Right lobe of liver (tissue), 6 donors: ENCODE measurements at regions not wholly inside any gene's neighbourhood (a gene's known extent, or its start where the extent isn't known, plus 50 kb on each side); places are given as distances from the start of the nearest gene placed in this dataset.

ENCODE experiments used
- ATAC-seq, 4 donors: fragments of 200-7000 bp; cut with Tn5 transposase; one replicate each; pipeline ENCODE4 v1.9.1; 2020; ENCODE audit warnings: mild to moderate bottlenecking in 4 of 4, moderate library complexity in 4 of 4
- DNase-seq, 3 donors: peaks; one replicate each; pipeline ENCODE4 v3.0.0-alpha.2; 2020
- H3K27ac ChIP-seq, 3 donors: fragments of 200-600 bp; one replicate each; pipeline ENCODE4 v1.8.0; 2022
- H3K27me3 ChIP-seq, 2 donors: fragments of 200-600 bp; one replicate each; pipeline ENCODE4 v1.8.0; 2022
- H3K36me3 ChIP-seq, 4 donors: fragments of 200-600 bp; sonication (generic) in 1 of 4; one replicate each; pipeline versions ENCODE4 v1.5.1 to v1.8.0; 2017 to 2022; ENCODE audit warnings: control low read depth in 1 of 4
- H3K4me1 ChIP-seq, 4 donors: fragments of 200-600 bp; sonication (generic) in 1 of 4; one replicate each; pipeline versions ENCODE4 v1.5.1 to v1.8.0; 2017 to 2022; ENCODE audit warnings: control low read depth in 1 of 4
- H3K4me3 ChIP-seq, 3 donors: fragments of 200-600 bp; one replicate each; pipeline ENCODE4 v1.8.0; 2022
- H3K9me3 ChIP-seq, 4 donors: fragments of 200-600 bp; sonication (generic) in 1 of 4; one replicate each; pipeline versions ENCODE4 v1.5.1 to v1.8.0; 2017 to 2022; ENCODE audit warnings: control low read depth in 1 of 4
- POLR2A ChIP-seq: fragments of 450-650 bp; IDR thresholded peaks from one replicate; pipeline ENCODE4 v1.6.1; 2017; ENCODE audit warnings: antibody characterized with exemption, mild to moderate bottlenecking
- WGBS: methylation state at CpG from one replicate; pipeline ENCODE4 v1.1.6; 2018; ENCODE audit warnings: low coverage, low lambda C conversion rate; ENCODE audit not compliant: insufficient coverage; ENCODE audit errors: missing lambda C conversion rate; 5-methylcytosine and 5-hydroxymethylcytosine counted together
- intact Hi-C, 2 donors: fragments of 100-400 bp; cut with DNase I; formaldehyde crosslinking; loops; one replicate each; pipeline versions ENCODE4 v1.11.2 to v1.14.1; 2022
- TF ChIP-seq, protein P1 (sequence below), 4 donors: fragments of 200-600 bp in 3 of 4; fragments of 450-650 bp in 1 of 4; IDR thresholded peaks; one replicate each; pipeline versions ENCODE4 v1.5.1 to v1.8.0; 2016 to 2022; ENCODE audit warnings: antibody characterized with exemption in 4 of 4, mild to moderate bottlenecking in 2 of 4
- donor health status: DM: no; HTN: yes; CAD: no.
- donor health status: DM: no; HTN: no; CAD: no.
- donor health status: DM: no; HTN: no; CAD: no.
- donor health status: DM: no; HTN: yes; CAD: no.
- donor health status: DM: no; HTN: yes; CAD: no.

DNA sequence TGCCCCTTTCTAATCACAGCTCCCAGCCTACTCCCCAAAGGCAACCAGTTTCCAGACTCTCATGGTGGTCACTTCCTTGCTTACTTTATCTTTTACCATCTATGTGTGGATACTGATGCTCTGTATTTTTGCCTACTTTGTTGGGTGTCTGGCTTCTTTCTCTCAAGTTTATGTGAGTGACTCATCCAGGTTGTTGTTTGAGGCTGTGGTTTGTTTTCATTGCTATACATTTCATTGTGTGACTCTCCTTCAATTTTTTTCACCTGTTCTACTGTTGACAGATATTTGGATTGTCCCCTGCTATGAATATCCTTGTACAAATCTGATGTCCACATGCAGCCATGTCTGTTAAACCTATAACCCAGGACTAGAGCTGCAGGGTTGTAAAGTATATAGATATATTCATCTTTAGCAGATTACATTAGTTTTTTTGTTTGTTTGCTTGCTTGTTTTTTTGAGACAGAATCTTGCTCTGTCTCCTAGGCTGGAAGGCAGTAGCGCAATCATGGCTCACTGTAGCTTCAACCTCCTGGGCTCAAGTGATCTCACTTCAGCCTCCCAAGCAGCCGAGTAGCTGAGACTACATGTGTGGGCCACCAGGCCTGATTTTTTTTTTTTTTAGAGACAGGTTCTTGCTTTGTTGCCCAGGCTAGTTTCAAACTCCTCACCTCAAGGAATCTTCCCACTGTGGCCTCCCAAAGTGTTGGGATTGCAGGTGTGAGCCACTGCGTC is 72.9 kb upstream of the EEF1E1 start:
- no peak overlapping the region for H3K27ac ChIP-seq
- H3K36me3 ChIP-seq, result no peaks in the 10 kb centered on the region
- WGBS, result 65% methylated on average over 3 of the region's 3 CpGs
- ATAC-seq, result no peak
- no peaks in the 10 kb centered on the region for H3K4me1 ChIP-seq
- H3K27me3 ChIP-seq, result no peaks in the 10 kb centered on the region
- DNase-seq, result no peak
- H3K4me3 ChIP-seq, result no peak overlapping the region
- TF ChIP-seq, protein P1, sequence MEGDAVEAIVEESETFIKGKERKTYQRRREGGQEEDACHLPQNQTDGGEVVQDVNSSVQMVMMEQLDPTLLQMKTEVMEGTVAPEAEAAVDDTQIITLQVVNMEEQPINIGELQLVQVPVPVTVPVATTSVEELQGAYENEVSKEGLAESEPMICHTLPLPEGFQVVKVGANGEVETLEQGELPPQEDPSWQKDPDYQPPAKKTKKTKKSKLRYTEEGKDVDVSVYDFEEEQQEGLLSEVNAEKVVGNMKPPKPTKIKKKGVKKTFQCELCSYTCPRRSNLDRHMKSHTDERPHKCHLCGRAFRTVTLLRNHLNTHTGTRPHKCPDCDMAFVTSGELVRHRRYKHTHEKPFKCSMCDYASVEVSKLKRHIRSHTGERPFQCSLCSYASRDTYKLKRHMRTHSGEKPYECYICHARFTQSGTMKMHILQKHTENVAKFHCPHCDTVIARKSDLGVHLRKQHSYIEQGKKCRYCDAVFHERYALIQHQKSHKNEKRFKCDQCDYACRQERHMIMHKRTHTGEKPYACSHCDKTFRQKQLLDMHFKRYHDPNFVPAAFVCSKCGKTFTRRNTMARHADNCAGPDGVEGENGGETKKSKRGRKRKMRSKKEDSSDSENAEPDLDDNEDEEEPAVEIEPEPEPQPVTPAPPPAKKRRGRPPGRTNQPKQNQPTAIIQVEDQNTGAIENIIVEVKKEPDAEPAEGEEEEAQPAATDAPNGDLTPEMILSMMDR (IDR thresholded peaks at IDR 0.05), result no peak
- no peak for TF ChIP-seq POLR2A
- H3K9me3 ChIP-seq, result no peaks in the 10 kb centered on the region
- intact Hi-C loops, result no loop called here

DNA sequence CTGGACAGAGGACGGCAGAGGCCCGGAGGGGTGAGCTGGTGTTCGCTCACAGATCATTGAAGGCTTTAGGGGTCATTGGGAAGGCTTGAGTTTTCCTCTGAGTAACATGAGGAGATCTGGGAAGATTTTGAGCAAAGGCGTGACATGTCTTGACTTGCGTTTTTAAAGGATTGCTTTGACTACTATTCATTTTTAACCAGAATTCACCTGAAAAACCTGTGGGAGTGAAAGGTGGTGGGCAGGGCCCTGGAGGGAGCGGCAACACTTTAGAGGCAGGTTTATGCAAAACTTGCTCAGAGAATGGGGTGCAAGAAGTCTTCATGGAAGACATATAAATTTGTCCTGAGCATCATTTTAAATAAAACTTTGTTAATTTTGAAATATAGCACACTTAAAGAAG is 72.2 kb upstream of the EEF1E1 start:
- 90% methylated on average over 3 of the region's 6 CpGs for WGBS
- no peaks in the 10 kb centered on the region for H3K9me3 ChIP-seq
- H3K4me3 ChIP-seq, result no peak overlapping the region
- intact Hi-C loops, result no loop called here
- H3K27ac ChIP-seq, result no peak overlapping the region
- ATAC-seq, result no peak
- no peaks in the 10 kb centered on the region for H3K4me1 ChIP-seq
- no peak for TF ChIP-seq POLR2A
- TF ChIP-seq, protein P1 (IDR thresholded peaks at IDR 0.05), result no peak
- no peaks in the 10 kb centered on the region for H3K27me3 ChIP-seq
- no peaks in the 10 kb centered on the region for H3K36me3 ChIP-seq
- no peak for DNase-seq

DNA sequence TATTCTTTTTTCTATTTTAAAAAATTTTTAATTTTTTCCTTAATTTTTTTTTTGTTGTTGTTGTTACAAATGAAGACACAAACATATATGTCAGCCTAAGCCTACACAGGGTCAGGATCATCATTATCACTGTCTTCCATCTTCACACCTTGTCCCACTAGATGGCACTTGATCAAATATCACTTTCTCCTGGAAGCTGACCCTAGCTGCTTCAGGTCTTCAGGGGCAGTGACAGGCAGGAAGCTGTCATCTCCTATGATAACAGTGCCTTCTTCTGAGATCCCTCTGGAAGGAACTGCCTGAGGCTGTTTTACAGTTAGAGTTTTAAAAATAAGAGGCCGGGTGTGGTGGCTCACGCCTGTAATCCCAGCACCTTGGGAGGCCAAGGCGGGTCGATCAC is 70.2 kb upstream of the EEF1E1 start:
- intact Hi-C loops, result no loop called here
- Histone ChIP-seq H3K27ac (no peak overlapping the region), H3K36me3 (no peaks in the 10 kb centered on the region)

DNA sequence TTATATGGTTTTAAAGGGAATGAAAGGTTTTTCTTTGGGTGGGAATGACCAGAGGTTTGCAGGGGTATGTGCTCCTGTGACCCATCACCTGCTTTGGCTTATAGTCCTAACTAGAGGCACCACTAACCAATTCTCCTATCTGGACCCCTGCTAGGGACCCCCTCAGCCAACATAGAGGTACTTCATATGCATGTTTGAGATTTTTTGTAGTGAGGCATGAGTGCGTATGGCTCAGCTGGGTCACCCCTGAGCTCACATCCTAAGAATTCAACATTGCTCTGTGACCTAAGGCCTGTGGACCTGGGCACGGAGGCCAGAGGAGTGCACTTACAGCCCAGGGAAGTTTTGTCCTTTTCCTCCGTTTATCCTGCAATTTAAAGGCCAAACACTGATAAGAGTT is 68.4 kb upstream of the EEF1E1 start:
- ATAC-seq (no peak), DNase-seq (no peak)
- TF ChIP-seq, protein P1 (IDR thresholded peaks at IDR 0.05), result no peak
- no peak for TF ChIP-seq POLR2A
- H3K27ac ChIP-seq, result no peak overlapping the region
- 77% methylated on average over 3 of the region's 3 CpGs for WGBS
- no peak overlapping the region for H3K4me3 ChIP-seq
- H3K36me3 ChIP-seq, result no peaks in the 10 kb centered on the region
- H3K27me3 ChIP-seq, result no peaks in the 10 kb centered on the region
- no peaks in the 10 kb centered on the region for H3K4me1 ChIP-seq
- intact Hi-C loops, result no loop called here
- no peaks in the 10 kb centered on the region for H3K9me3 ChIP-seq

More for the DNA sequence above, 70.2 kb upstream of the EEF1E1 start:
- DNase-seq (no peak), ATAC-seq (no peak)
- no peaks in the 10 kb centered on the region for H3K27me3 ChIP-seq
- H3K4me3 ChIP-seq, result no peak overlapping the region
- TF ChIP-seq, protein P1 (IDR thresholded peaks at IDR 0.05), result no peak
- TF ChIP-seq POLR2A, result no peak
- 83% methylated on average over 3 of the region's 4 CpGs for WGBS
- no peaks in the 10 kb centered on the region for H3K4me1 ChIP-seq
- no peaks in the 10 kb centered on the region for H3K9me3 ChIP-seq

DNA sequence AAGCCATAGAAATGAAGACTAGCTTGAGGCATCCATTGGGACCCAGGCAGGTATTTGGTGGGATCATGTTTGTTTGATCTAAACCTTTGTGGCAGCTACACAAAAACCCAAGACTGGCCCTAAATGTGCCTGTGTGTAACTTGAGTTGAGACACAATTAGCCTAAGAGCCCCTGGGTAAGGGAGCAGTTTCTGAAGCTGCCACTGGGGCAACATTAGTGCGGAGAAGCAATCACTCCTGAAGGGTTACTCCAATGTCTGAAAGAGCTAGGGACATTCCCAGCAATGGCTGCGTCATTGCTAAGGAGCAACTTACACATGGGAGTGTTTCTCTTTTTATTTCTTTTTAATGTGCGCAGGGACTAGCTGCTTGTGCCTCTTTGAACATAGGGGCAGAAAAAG is 67.9 kb upstream of the EEF1E1 start:
- TF ChIP-seq POLR2A, result no peak
- TF ChIP-seq, protein P1 (IDR thresholded peaks at IDR 0.05), result no peak
- Histone ChIP-seq H3K36me3 (no peaks in the 10 kb centered on the region), H3K4me3 (no peak overlapping the region), H3K27ac (no peak overlapping the region), H3K4me1 (no peaks in the 10 kb centered on the region), H3K9me3 (no peaks in the 10 kb centered on the region), H3K27me3 (no peaks in the 10 kb centered on the region)
- intact Hi-C loops, result no loop called here
- ATAC-seq (no peak), DNase-seq (no peak)
- WGBS, result no CpG with 5 or more reads among the region's 3 CpGs
